Upper lobe of left lung (tissue), 6 donors: ENCODE measurements at regions not wholly inside any gene's neighbourhood (a gene's known extent, or its start where the extent isn't known, plus 50 kb on each side); places are given as distances from the start of the nearest gene placed in this dataset.

Experiments
- ATAC-seq, 2 donors: fragments of 200-7000 bp; cut with Tn5 transposase; one replicate each; pipeline ENCODE4 v1.9.1; 2022; ENCODE audit warnings: mild to moderate bottlenecking in 2 of 2, moderate library complexity in 2 of 2; ENCODE audit not compliant: low FRiP score in 2 of 2
- DNase-seq, 2 donors: peaks; one replicate each; pipeline ENCODE4 v3.0.0-alpha.2; 2019 to 2020
- H3K27ac ChIP-seq, 4 donors: fragments of 200-600 bp; sonication (generic); one replicate each; pipeline ENCODE4 v1.5.1; 2016 to 2019
- H3K27me3 ChIP-seq, 4 donors: fragments of 200-600 bp; sonication (generic); one replicate each; pipeline ENCODE4 v1.5.1; 2017 to 2019
- H3K36me3 ChIP-seq, 4 donors: fragments of 200-600 bp; sonication (generic); one replicate each; pipeline ENCODE4 v1.5.1; 2016 to 2019
- H3K4me1 ChIP-seq, 4 donors: fragments of 200-600 bp; sonication (generic); one replicate each; pipeline ENCODE4 v1.5.1; 2018 to 2019
- H3K4me3 ChIP-seq, 4 donors: fragments of 200-600 bp; sonication (generic); one replicate each; pipeline ENCODE4 v1.5.1; 2017 to 2019; ENCODE audit warnings: mild to moderate bottlenecking in 2 of 4, moderate library complexity in 1 of 4
- H3K9me3 ChIP-seq, 4 donors: fragments of 200-600 bp; sonication (generic); one replicate each; pipeline ENCODE4 v1.5.1; 2018 to 2019
- CTCF ChIP-seq, 6 experiments: fragments of 450-650 bp in 4 of 6; fragments of 200-600 bp in 2 of 6; sonication (generic) in 2 of 6; IDR thresholded peaks; one replicate each; pipeline ENCODE4 v1.5.1; 2016 to 2019; ENCODE audit warnings: antibody characterized with exemption in 6 of 6
- EP300 ChIP-seq, 4 donors: sonication (generic); formaldehyde crosslinking; IDR thresholded peaks; one replicate each; pipeline ENCODE4 v1.5.1; 2017; ENCODE audit warnings: antibody characterized with exemption in 4 of 4, control low read depth in 2 of 4
- POLR2A ChIP-seq, 4 donors: fragments of 450-650 bp; IDR thresholded peaks; one replicate each; pipeline ENCODE4 v1.5.1; 2016 to 2017; ENCODE audit warnings: antibody characterized with exemption in 4 of 4, mild to moderate bottlenecking in 2 of 4
- POLR2AphosphoS5 ChIP-seq, 2 donors: sonication (generic); formaldehyde crosslinking; IDR thresholded peaks; one replicate each; pipeline ENCODE4 v1.5.1; 2017; ENCODE audit warnings: antibody characterized with exemption in 2 of 2
- WGBS, 2 donors: methylation state at CpG; one replicate each; pipeline ENCODE4 v1.1.5; 2017 to 2018; 5-methylcytosine and 5-hydroxymethylcytosine counted together
- donor health status: DM: no; HTN: no; CAD: no; lungs with moderate emphysema.
- donor health status: DM: no; HTN: yes; CAD: no; lungs with severe emphysema.

GRCh38 chr5:74252044-74252443 lies 388.5 kb downstream of the ENC1 start:
- WGBS, 2 donors: 64% methylated on average over 2 of the region's 2 CpGs
- DNase-seq: no peak

GRCh38 chr5:74251141-74252035 lies 389.1 kb downstream of the ENC1 start:
- Histone ChIP-seq H3K4me1 (peaks cover 2 to 12% (median 6%) of the 10 kb centered on the region in 4 donors), H3K27me3 (no peaks in the 10 kb centered on the region), H3K27ac (peak overlapping the region in 2 of 4 donors; percentile 0 to 2), H3K4me3 (no peak overlapping the region), H3K9me3 (no peaks in the 10 kb centered on the region), H3K36me3 (no peaks in the 10 kb centered on the region)
- DNase-seq: peak; percentile 33 to 50
- TF ChIP-seq EP300 (IDR thresholded peaks at IDR 0.05): no peak
- TF ChIP-seq POLR2AphosphoS5 (IDR thresholded peaks at IDR 0.05): peak in 1 of 2 donors; percentile 63
- peak; percentile 76 to 90 for ATAC-seq
- 62 to 69% methylated on average over 9 of the region's 9 CpGs for WGBS, 2 donors

More at GRCh38 chr5:74252044-74252443, 388.5 kb downstream of the ENC1 start:
- Histone ChIP-seq H3K4me1 (peaks cover 2 to 17% (median 7%) of the 10 kb centered on the region in 4 donors), H3K4me3 (no peak overlapping the region), H3K27ac (no peak overlapping the region), H3K36me3 (no peaks in the 10 kb centered on the region), H3K27me3 (no peaks in the 10 kb centered on the region), H3K9me3 (no peaks in the 10 kb centered on the region)
- TF ChIP-seq POLR2AphosphoS5 (IDR thresholded peaks at IDR 0.05) (no peak), EP300 (IDR thresholded peaks at IDR 0.05) (no peak), CTCF (IDR thresholded peaks at IDR 0.05) (no peak), POLR2A (IDR thresholded peaks at IDR 0.05) (no peak)
- ATAC-seq: peak in 1 of 2 donors; percentile 41

DNA sequence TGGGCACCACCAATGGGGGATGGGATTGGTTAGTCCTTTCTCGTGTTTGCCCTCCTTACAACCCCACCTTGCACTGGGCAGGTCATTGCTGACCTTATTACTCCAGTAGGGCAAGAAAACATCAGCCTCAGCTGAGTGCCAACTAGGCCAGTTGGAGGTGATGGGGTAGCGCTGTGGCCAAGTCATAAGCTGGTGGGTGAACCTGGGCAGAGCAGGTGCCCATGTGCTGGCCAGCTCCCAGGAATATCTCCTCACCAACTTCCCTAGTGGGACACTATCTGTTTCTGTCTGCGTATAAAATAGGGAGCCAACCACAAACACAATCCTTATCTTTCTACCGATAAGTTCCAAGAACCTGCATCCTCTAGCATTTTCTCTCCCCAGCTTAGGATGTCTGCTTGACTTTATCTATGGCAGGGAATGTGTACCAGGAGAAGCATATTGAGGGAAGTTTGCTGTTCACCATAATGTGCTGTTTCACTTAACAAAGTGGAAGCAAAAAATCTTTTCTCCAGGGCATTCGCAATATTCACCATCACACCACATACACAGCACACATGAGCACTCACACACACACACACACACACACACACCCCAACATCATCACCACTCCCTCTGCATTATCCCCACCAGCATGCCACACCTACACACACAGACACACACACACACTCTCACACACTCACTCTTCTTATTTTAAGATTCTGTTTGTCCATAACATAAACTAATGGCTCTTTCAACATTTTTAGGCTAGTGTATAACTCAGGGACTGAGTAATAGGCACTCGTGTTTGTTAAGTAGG lies 390.0 kb downstream of the ENC1 start:
- WGBS, 2 donors: 64 to 67% methylated on average over 6 of the region's 6 CpGs
- Histone ChIP-seq H3K27me3 (no peaks in the 10 kb centered on the region), H3K4me3 (no peak overlapping the region), H3K4me1 (peaks cover 2 to 12% (median 6%) of the 10 kb centered on the region in 4 donors), H3K27ac (peak overlapping the region in 2 of 4 donors; percentile 0 to 2), H3K36me3 (no peaks in the 10 kb centered on the region), H3K9me3 (no peaks in the 10 kb centered on the region)
- no peak for DNase-seq
- peak; percentile 19 to 22 for ATAC-seq
- TF ChIP-seq CTCF (IDR thresholded peaks at IDR 0.05) (no peak), EP300 (IDR thresholded peaks at IDR 0.05) (no peak), POLR2A (IDR thresholded peaks at IDR 0.05) (no peak), POLR2AphosphoS5 (IDR thresholded peaks at IDR 0.05) (no peak)

- DNase-seq (no peak), ATAC-seq (no peak)
- H3K4me1 ChIP-seq: peaks cover 2 to 12% (median 6%) of the 10 kb centered on the region in 4 donors
- H3K36me3 ChIP-seq: no peaks in the 10 kb centered on the region
- H3K27ac ChIP-seq: no peak overlapping the region
- no peak overlapping the region for H3K4me3 ChIP-seq
- no peaks in the 10 kb centered on the region for H3K27me3 ChIP-seq
- TF ChIP-seq POLR2AphosphoS5 (IDR thresholded peaks at IDR 0.05) (no peak), POLR2A (IDR thresholded peaks at IDR 0.05) (no peak), EP300 (IDR thresholded peaks at IDR 0.05) (no peak), CTCF (IDR thresholded peaks at IDR 0.05) (no peak)
- H3K9me3 ChIP-seq: no peaks in the 10 kb centered on the region
These were observed 392.0 kb downstream of the ENC1 start for GRCh38 chr5:74248576-74248975.

- Histone ChIP-seq H3K27ac (no peak overlapping the region), H3K9me3 (no peaks in the 10 kb centered on the region), H3K4me1 (peaks cover 0 to 4% (median under 1%) of the 10 kb centered on the region in 4 donors), H3K27me3 (no peaks in the 10 kb centered on the region), H3K36me3 (no peaks in the 10 kb centered on the region), H3K4me3 (no peak overlapping the region)
- WGBS, 2 donors: 87 to 89% methylated on average over 3 of the region's 3 CpGs
- TF ChIP-seq CTCF (IDR thresholded peaks at IDR 0.05) (no peak), POLR2AphosphoS5 (IDR thresholded peaks at IDR 0.05) (no peak), EP300 (IDR thresholded peaks at IDR 0.05) (no peak), POLR2A (IDR thresholded peaks at IDR 0.05) (no peak)
- ATAC-seq (no peak), DNase-seq (no peak)
These were observed 396.1 kb downstream of the ENC1 start for GRCh38 chr5:74244406-74244805.
